IMR-90 (cell line): ENCODE measurements at regions not wholly inside any gene's neighbourhood (a gene's known extent, or its start where the extent isn't known, plus 50 kb on each side); places are given as distances from the start of the nearest gene placed in this dataset.

Experiments
- ATAC-seq: fragments of 200-7000 bp; cut with Tn5 transposase; 2 replicates; pipeline ENCODE4 v1.9.1; 2020; ENCODE audit warnings: low read depth, mild to moderate bottlenecking, moderate library complexity
- BruUV-seq: library from RNA; stranded (reverse); fragments of 400-500 nt; replicated peaks from 2 replicates; lab custom pipeline; 2021; lab: Mats Ljungman, UMichigan
- CTCF ChIA-PET: fragments of 300-600 bp; formaldehyde crosslinking; extraction: SDS; loops from one replicate; lab custom pipeline; 2021; ENCODE audit warnings: antibody characterized with exemption; lab: Yijun Ruan, JAX
- POLR2A ChIA-PET: fragments of 300-600 bp; sonication (Branson Sonifier 250); formaldehyde crosslinking; loops from one replicate; lab custom pipeline; 2022; ENCODE audit warnings: antibody characterized with exemption; ENCODE audit not compliant: unreplicated experiment; lab: Charles Lee
- DNase-seq: peaks from one replicate; pipeline ENCODE4 v3.0.0; 2013
- H2AFZ ChIP-seq: replicated peaks from 2 replicates; pipeline ENCODE3; 2013; ENCODE audit warnings: low read length, mild to moderate bottlenecking; ENCODE audit not compliant: poor library complexity
- H2AK5ac ChIP-seq: 2 replicates; pipeline ENCODE4 v1.6.1; 2013; ENCODE audit warnings: low read depth, low read length, inconsistent platforms
- H2AK9ac ChIP-seq: replicated peaks from 2 replicates; pipeline ENCODE3; 2013; ENCODE audit warnings: mild to moderate bottlenecking, low read depth, low read length, moderate library complexity; ENCODE audit not compliant: poor library complexity
- H2BK120ac ChIP-seq: 2 replicates; pipeline ENCODE4 v1.6.1; 2013; ENCODE audit warnings: low read depth, low read length, inconsistent platforms
- H2BK15ac ChIP-seq: 3 replicates; pipeline ENCODE4 v1.6.1; 2013; ENCODE audit warnings: low read depth, low read length, inconsistent platforms
- H2BK20ac ChIP-seq: 2 replicates; pipeline ENCODE4 v1.6.1; 2013; ENCODE audit warnings: low read depth, mild to moderate bottlenecking, inconsistent platforms, low read length, moderate library complexity
- H2BK5ac ChIP-seq: 2 replicates; pipeline ENCODE4 v1.6.1; 2013; ENCODE audit warnings: mild to moderate bottlenecking, low read depth, low read length, inconsistent platforms; ENCODE audit not compliant: poor library complexity, severe bottlenecking
- H3K14ac ChIP-seq: replicated peaks from 2 replicates; pipeline ENCODE4 v1.6.1; 2013; ENCODE audit warnings: low read depth, low read length, inconsistent platforms
- H3K18ac ChIP-seq: 2 replicates; pipeline ENCODE4 v1.6.1; 2013; ENCODE audit warnings: low read depth, low read length, control low read depth
- H3K23ac ChIP-seq: 2 replicates; pipeline ENCODE4 v1.6.1; 2013; ENCODE audit warnings: low read depth, low read length, inconsistent platforms
- H3K27ac ChIP-seq: 2 replicates; pipeline ENCODE4 v1.5.1; 2013; ENCODE audit warnings: mild to moderate bottlenecking, control low read depth, low read length; ENCODE audit not compliant: insufficient read depth
- H3K27me3 ChIP-seq: 2 replicates; pipeline ENCODE4 v1.6.1; 2013; ENCODE audit warnings: low read length; ENCODE audit not compliant: control insufficient read depth, insufficient read depth
- H3K36me3 ChIP-seq: 2 replicates; pipeline ENCODE4 v1.6.1; 2013; ENCODE audit warnings: low read length, mixed read lengths; ENCODE audit not compliant: control insufficient read depth, insufficient read depth
- H3K4ac ChIP-seq: 2 replicates; pipeline ENCODE4 v1.6.1; 2013; ENCODE audit warnings: low read depth, low read length, inconsistent platforms
- H3K4me1 ChIP-seq: 2 replicates; pipeline ENCODE4 v1.6.1; 2013; ENCODE audit warnings: low read length, mixed read lengths; ENCODE audit not compliant: control insufficient read depth, insufficient read depth
- H3K4me2 ChIP-seq: 2 replicates; pipeline ENCODE4 v1.6.1; 2013; ENCODE audit warnings: low read depth, mild to moderate bottlenecking, control low read depth, low read length, moderate library complexity
- H3K4me3 ChIP-seq: 2 replicates; pipeline ENCODE4 v1.5.1; 2013; ENCODE audit warnings: low read depth, mild to moderate bottlenecking, control low read depth, low read length, moderate library complexity; ENCODE audit not compliant: insufficient read depth
- H3K56ac ChIP-seq: 2 replicates; pipeline ENCODE4 v1.6.1; 2013; ENCODE audit warnings: low read length, inconsistent platforms; ENCODE audit not compliant: insufficient read depth; ENCODE audit errors: extremely low read depth
- H3K79me1 ChIP-seq, 2 experiments: 2 replicates each; pipeline ENCODE4 v1.6.1; 2013; ENCODE audit warnings: low read length in 2 of 2, inconsistent platforms in 1 of 2, low read depth in 1 of 2
- H3K9ac ChIP-seq: 2 replicates; pipeline ENCODE4 v1.6.1; 2013; ENCODE audit warnings: low read depth, low read length, control low read depth
- H3K9me1 ChIP-seq: 2 replicates; pipeline ENCODE4 v1.6.1; 2013; ENCODE audit warnings: low read length, inconsistent platforms; ENCODE audit not compliant: insufficient read depth
- H3K9me3 ChIP-seq: 2 replicates; pipeline ENCODE4 v1.6.1; 2013; ENCODE audit warnings: low read length; ENCODE audit not compliant: control insufficient read depth, insufficient read depth
- H4K20me1 ChIP-seq: 2 replicates; pipeline ENCODE4 v1.6.1; 2013; ENCODE audit warnings: low read length, inconsistent platforms; ENCODE audit not compliant: insufficient read depth
- H4K5ac ChIP-seq: 2 replicates; pipeline ENCODE4 v1.6.1; 2013; ENCODE audit warnings: mild to moderate bottlenecking, low read depth, low read length, control low read depth
- H4K8ac ChIP-seq, 2 experiments: 2 replicates each; pipeline ENCODE4 v1.6.1; 2013; ENCODE audit warnings: low read depth in 2 of 2, low read length in 2 of 2, control low read depth in 1 of 2, inconsistent platforms in 1 of 2
- H4K91ac ChIP-seq: 2 replicates; pipeline ENCODE4 v1.6.1; 2013; ENCODE audit warnings: low read depth, low read length, inconsistent platforms; ENCODE audit not compliant: insufficient read depth
- BHLHE40 ChIP-seq: fragments of 150-350 bp; IDR thresholded peaks from 2 replicates; pipeline ENCODE4 v1.6.1; 2016; ENCODE audit warnings: mild to moderate bottlenecking, low read depth, low read length
- CEBPB ChIP-seq: IDR thresholded peaks from 2 replicates; pipeline ENCODE4 v1.6.1; 2012; ENCODE audit warnings: low read depth, low read length, improper control_type of control experiment
- CHD1 ChIP-seq: IDR thresholded peaks from 2 replicates; pipeline ENCODE4 v1.6.1; 2012; ENCODE audit warnings: low read depth, low read length, improper control_type of control experiment
- CTCF ChIP-seq: conservative IDR thresholded peaks from 2 replicates; pipeline ENCODE4 v1.5.1; 2012; ENCODE audit warnings: mild to moderate bottlenecking, low read depth, low read length, improper control_type of control experiment
- ELK1 ChIP-seq: fragments of 150-350 bp; IDR thresholded peaks from 2 replicates; pipeline ENCODE4 v1.6.1; 2016; ENCODE audit warnings: low read depth, mild to moderate bottlenecking, low read length, moderate library complexity, borderline replicate concordance
- FOS ChIP-seq: fragments of 150-350 bp; IDR thresholded peaks from 2 replicates; pipeline ENCODE4 v1.6.1; 2016; ENCODE audit warnings: low read depth, low read length
- MAFK ChIP-seq: IDR thresholded peaks from 2 replicates; pipeline ENCODE4 v1.6.1; 2012; ENCODE audit warnings: low read depth, low read length, improper control_type of control experiment
- MAZ ChIP-seq: IDR thresholded peaks from 2 replicates; pipeline ENCODE4 v1.6.1; 2012; ENCODE audit warnings: low read depth, mild to moderate bottlenecking, low read length, improper control_type of control experiment, moderate library complexity, borderline replicate concordance
- MXI1 ChIP-seq: IDR thresholded peaks from 2 replicates; pipeline ENCODE4 v1.6.1; 2012; ENCODE audit warnings: low read depth, mild to moderate bottlenecking, low read length, moderate library complexity, borderline replicate concordance
- NFE2L2 ChIP-seq: fragments of 150-350 bp; IDR thresholded peaks from 2 replicates; pipeline ENCODE4 v1.6.1; 2016; ENCODE audit warnings: low read depth, mild to moderate bottlenecking, low read length
- POLR2A ChIP-seq: IDR thresholded peaks from 2 replicates; pipeline ENCODE4 v1.6.1; 2012; ENCODE audit warnings: mild to moderate bottlenecking, low read depth, low read length
- RAD21 ChIP-seq: IDR thresholded peaks from 2 replicates; pipeline ENCODE4 v1.6.1; 2012; ENCODE audit warnings: low read length, improper control_type of control experiment
- RCOR1 ChIP-seq: IDR thresholded peaks from 2 replicates; pipeline ENCODE4 v1.6.1; 2012; ENCODE audit warnings: mild to moderate bottlenecking, low read length, improper control_type of control experiment; ENCODE audit not compliant: insufficient replicate concordance
- RFX5 ChIP-seq: IDR thresholded peaks from 2 replicates; pipeline ENCODE4 v1.8.0; 2012; ENCODE audit warnings: low read depth, mild to moderate bottlenecking, low read length, moderate library complexity
- SMC3 ChIP-seq: fragments of 150-350 bp; IDR thresholded peaks from 2 replicates; pipeline ENCODE4 v1.6.1; 2016; ENCODE audit warnings: low read depth, mild to moderate bottlenecking, antibody characterized with exemption, low read length, moderate library complexity
- USF2 ChIP-seq: fragments of 150-350 bp; IDR thresholded peaks from 2 replicates; pipeline ENCODE4 v1.6.1; 2017; ENCODE audit warnings: mild to moderate bottlenecking, antibody characterized with exemption, low read length, low read depth
- WGBS, 2 experiments: methylation state at CpG; one replicate each; pipeline versions ENCODE4 v1.1.5 to v1.1.7; 2013; ENCODE audit warnings: missing lambda C conversion rate in 2 of 2; ENCODE audit not compliant: insufficient read length in 1 of 2; ENCODE audit errors: extremely low coverage in 2 of 2; 5-methylcytosine and 5-hydroxymethylcytosine counted together
- dilution Hi-C: fragments of 300-500 bp; cut with HindIII; formaldehyde crosslinking; loops from one replicate; pipeline ENCODE4 v1.14.3; 2018; ENCODE audit warnings: low sequenced_read_pairs; ENCODE audit not compliant: unreplicated experiment
- in situ Hi-C: fragments of 300-500 bp; cut with MboI; formaldehyde crosslinking; loops from 3 replicates; pipeline ENCODE4 v1.14.3; 2019; ENCODE audit warnings: low sequenced_read_pairs, inconsistent platforms, mixed read lengths
- intact Hi-C: fragments of 100-400 bp; cut with micrococcal nuclease; formaldehyde crosslinking; loops from 2 replicates; pipeline ENCODE4 v1.10.0; 2022

- Histone ChIP-seq H3K4me2 (no peak overlapping the region), H2AK5ac (no peak overlapping the region), H3K18ac (no peak overlapping the region), H3K27me3 (no peaks in the 10 kb centered on the region), H3K4ac (no peak overlapping the region), H3K36me3 (no peaks in the 10 kb centered on the region), H2AFZ (no peak overlapping the region), H3K4me1 (peaks cover 1% of the 10 kb centered on the region), H2AK9ac (no peak overlapping the region), H2BK120ac (no peak overlapping the region), H3K27ac (no peak overlapping the region), H4K8ac (no peak overlapping the region), H4K5ac (no peak overlapping the region), H3K9me1 (no peaks in the 10 kb centered on the region; the same call in 1 of the 2 replicates), H3K4me3 (no peak overlapping the region), H2BK15ac (no peak overlapping the region), H3K56ac (no peak overlapping the region), H3K9ac (no peak overlapping the region), H3K9me3 (no peaks in the 10 kb centered on the region), H4K91ac (no peak overlapping the region), H4K20me1 (no peaks in the 10 kb centered on the region), H3K14ac (no peak overlapping the region), H3K23ac (no peak overlapping the region), H2BK5ac (no peak overlapping the region), H2BK20ac (no peak overlapping the region), H3K79me1 (peaks cover 0 to 2% of the 10 kb centered on the region in 2 experiments; a peak in 1 of 4 replicates)
- POLR2A ChIA-PET = no interaction called here
- dilution Hi-C loops (no loop called here), in situ Hi-C loops (no loop called here), intact Hi-C loops (loop anchor here (10.0 kb wide), 2 partner anchors 191 to 271 kb away; no protein-coding TSS in a partner anchor)
- 100% methylated on average over 1 of the region's 2 CpGs; no CpG with 5 or more reads in 1 of the 2 experiments for WGBS, 2 experiments
- DNase-seq (no peak), ATAC-seq (no peak)
- TF ChIP-seq SMC3 = no peak
- no peak for TF ChIP-seq CHD1
- TF ChIP-seq USF2 = no peak
- TF ChIP-seq MAFK = no peak
- no peak for TF ChIP-seq RAD21
- no peak for TF ChIP-seq MAZ
- no peak for TF ChIP-seq BHLHE40
- TF ChIP-seq FOS = no peak
- TF ChIP-seq NFE2L2 = no peak
- no peak for TF ChIP-seq MXI1
- no peak for TF ChIP-seq CEBPB
- no peak for TF ChIP-seq ELK1
- no peak for TF ChIP-seq RCOR1
- no peak for TF ChIP-seq CTCF
- no peak for TF ChIP-seq POLR2A
- TF ChIP-seq RFX5 = no peak
- no TSS peak for BruUV-seq
- CTCF ChIA-PET = no interaction called here
These were observed 73.2 kb upstream of the NEK7 start for GRCh38 chr1:198083549-198083948.
